Heart right ventricle (tissue), 16 donors: ENCODE measurements at regions not wholly inside any gene's neighbourhood (a gene's known extent, or its start where the extent isn't known, plus 50 kb on each side); places are given as distances from the start of the nearest gene placed in this dataset.

ENCODE experiments used
- ATAC-seq, 8 donors: fragments of 200-7000 bp; cut with Tn5 transposase; one replicate each; pipeline ENCODE4 v1.9.1; 2020; ENCODE audit warnings: mild to moderate bottlenecking in 8 of 8, moderate library complexity in 8 of 8, moderate number of reproducible peaks in 1 of 8
- DNase-seq, 2 donors: peaks; one replicate each; pipeline ENCODE4 v3.0.0-alpha.2; 2020
- H3K27ac ChIP-seq, 10 donors: fragments of 200-600 bp; sonication (generic) in 2 of 10; one replicate each; pipeline versions ENCODE4 v1.5.0 to v1.8.0; 2020 to 2022; ENCODE audit warnings: mild to moderate bottlenecking in 3 of 10
- H3K27me3 ChIP-seq, 7 donors: fragments of 200-600 bp; one replicate each; pipeline ENCODE4 v1.8.0; 2021 to 2022; ENCODE audit warnings: mild to moderate bottlenecking in 2 of 7
- H3K36me3 ChIP-seq, 9 donors: fragments of 200-600 bp; sonication (generic) in 1 of 9; one replicate each; pipeline versions ENCODE4 v1.5.0 to v1.8.0; 2020 to 2022; ENCODE audit warnings: mild to moderate bottlenecking in 2 of 9
- H3K4me1 ChIP-seq, 9 donors: fragments of 200-600 bp; sonication (generic) in 1 of 9; one replicate each; pipeline versions ENCODE4 v1.5.0 to v1.8.0; 2020 to 2022; ENCODE audit warnings: mild to moderate bottlenecking in 4 of 9
- H3K4me3 ChIP-seq, 10 donors: fragments of 200-600 bp; sonication (generic) in 2 of 10; one replicate each; pipeline versions ENCODE4 v1.5.0 to v1.8.0; 2020 to 2022; ENCODE audit warnings: mild to moderate bottlenecking in 7 of 10, moderate library complexity in 2 of 10
- H3K9me3 ChIP-seq, 11 donors: fragments of 200-600 bp in 10 of 11; sonication (generic) in 2 of 11; one replicate each; pipeline versions ENCODE4 v1.5.0 to v1.8.0; 2013 to 2022; ENCODE audit warnings: mild to moderate bottlenecking in 2 of 11, control low read depth in 1 of 11, moderate library complexity in 1 of 11
- CTCF ChIP-seq, 9 donors: fragments of 200-600 bp; sonication (generic) in 2 of 9; IDR thresholded peaks; one replicate each; pipeline versions ENCODE4 v1.5.0 to v1.8.0; 2021 to 2022; ENCODE audit warnings: antibody characterized with exemption in 9 of 9, mild to moderate bottlenecking in 5 of 9, moderate library complexity in 1 of 9
- WGBS, 2 donors: extraction: QIAGEN DNeasy Blood & Tissue Kit; methylation state at CpG; one replicate each; pipeline ENCODE4 v1.1.7; 2013; ENCODE audit warnings: inconsistent platforms in 1 of 2; 5-methylcytosine and 5-hydroxymethylcytosine counted together
- intact Hi-C, 10 donors: fragments of 100-400 bp; cut with DNase I; formaldehyde crosslinking; loops; one replicate each; pipeline versions ENCODE4 v1.11.1 to v1.14.2; 2022
- donor health status: Arrhythmogenic right ventricular cardiomyopathy.
- donor health status: ischemic (EF 13 %, LVEDD 7.1; RV severe dilation, severe dysfunction).
- donor health status: healthy with polysubstance abuse.
- donor health status: DM: no; HTN: yes; CAD: no.
- donor health status: DM: no; HTN: no; CAD: no.
- donor health status: ischemic (EF 25% LVEDD 6.9; RV normal size, moderate dysfunction).
- donor health status: ischemic (EF 25% LVEDD 5.7; RV mildly dilated, moderate dysfunction).
- donor health status: healthy.
- donor health status: DM: yes; HTN: yes; CAD: no.
- donor health status: Ischemic cardiomyopathy.
- donor health status: ischemic (EF 35%, LVEDD 5.7; RV mildly dilated, moderate dysfunction).
- donor health status: nonischemic (EF 11% LVEDD 7.7; RV severe dilation, severe dysfunction).
- donor health status: DM: yes; HTN: yes; CAD: no.
- donor health status: PGD.
- donor health status: ischemic (EF 29% LVEDD 5.4; RV normal size, mild dysfunction).
- donor health status: nonischemic (EF 23%, LVEDD 6.1; RV moderate dilation, normal function).

GRCh38 chr16:56097306-56097705, 94.0 kb upstream of the GNAO1 start:
- intact Hi-C loops: no loop called here
- DNase-seq: no peak
- no peak overlapping the region for H3K4me3 ChIP-seq
- H3K27ac ChIP-seq: no peak overlapping the region
- peaks cover 3 to 12% (median 5%) of the 10 kb centered on the region in 9 donors for H3K4me1 ChIP-seq
- no peak for ATAC-seq
- no peaks in the 10 kb centered on the region for H3K27me3 ChIP-seq
- WGBS, 2 donors: 72 to 76% methylated on average over 2 of the region's 2 CpGs
- TF ChIP-seq CTCF (IDR thresholded peaks at IDR 0.05): no peak
- no peaks in the 10 kb centered on the region for H3K9me3 ChIP-seq
- no peaks in the 10 kb centered on the region for H3K36me3 ChIP-seq

GRCh38 chr16:56094231-56094630, 97.1 kb upstream of the GNAO1 start:
- intact Hi-C loops: no loop called here
- H3K36me3 ChIP-seq: no peaks in the 10 kb centered on the region
- H3K9me3 ChIP-seq: no peaks in the 10 kb centered on the region
- WGBS, 2 donors: 60 to 82% methylated on average over 1 of the region's 1 CpG
- H3K27me3 ChIP-seq: no peaks in the 10 kb centered on the region
- no peak overlapping the region for H3K27ac ChIP-seq
- no peak overlapping the region for H3K4me3 ChIP-seq
- ATAC-seq: no peak
- DNase-seq: no peak
- H3K4me1 ChIP-seq: no peaks in the 10 kb centered on the region
- TF ChIP-seq CTCF (IDR thresholded peaks at IDR 0.05): no peak

- Histone ChIP-seq H3K36me3 (no peaks in the 10 kb centered on the region), H3K27ac (no peak overlapping the region), H3K9me3 (no peaks in the 10 kb centered on the region), H3K27me3 (no peaks in the 10 kb centered on the region), H3K4me3 (no peak overlapping the region), H3K4me1 (no peaks in the 10 kb centered on the region)
- TF ChIP-seq CTCF (IDR thresholded peaks at IDR 0.05): no peak
- WGBS, 2 donors: 72% methylated on average over 2 of the region's 2 CpGs
- DNase-seq: no peak
- intact Hi-C loops: no loop called here
- ATAC-seq: no peak
Measured at GRCh38 chr16:56093055-56093454, 98.2 kb upstream of the GNAO1 start.

GRCh38 chr16:56090076-56090475, 101.2 kb upstream of the GNAO1 start:
- intact Hi-C loops: no loop called here
- no peak overlapping the region for H3K4me3 ChIP-seq
- DNase-seq: no peak

More at GRCh38 chr16:56090076-56090475, 101.2 kb upstream of the GNAO1 start:
- no peaks in the 10 kb centered on the region for H3K36me3 ChIP-seq
- no peak for ATAC-seq
- no peak overlapping the region for H3K27ac ChIP-seq
- TF ChIP-seq CTCF (IDR thresholded peaks at IDR 0.05): no peak
- H3K4me1 ChIP-seq: no peaks in the 10 kb centered on the region
- H3K9me3 ChIP-seq: no peaks in the 10 kb centered on the region
- H3K27me3 ChIP-seq: no peaks in the 10 kb centered on the region
- 85 to 95% methylated on average over 2 of the region's 2 CpGs for WGBS, 2 donors
